Islet of Langerhans (tissue), 1 donor: ENCODE measurements at regions not wholly inside any gene's neighbourhood (a gene's known extent, or its start where the extent isn't known, plus 50 kb on each side); places are given as distances from the start of the nearest gene placed in this dataset.
"Not testable (repeated sequence)": the region's sequence is repeated elsewhere in the genome, so short reads cannot be mapped to it uniquely, and the experiment has no call there.

Experiments used
- FAIRE-seq: peaks from one replicate; lab custom pipeline; 2011; peaks lifted over from hg19 to GRCh38; lab: Jason Lieb, UNC

DNA sequence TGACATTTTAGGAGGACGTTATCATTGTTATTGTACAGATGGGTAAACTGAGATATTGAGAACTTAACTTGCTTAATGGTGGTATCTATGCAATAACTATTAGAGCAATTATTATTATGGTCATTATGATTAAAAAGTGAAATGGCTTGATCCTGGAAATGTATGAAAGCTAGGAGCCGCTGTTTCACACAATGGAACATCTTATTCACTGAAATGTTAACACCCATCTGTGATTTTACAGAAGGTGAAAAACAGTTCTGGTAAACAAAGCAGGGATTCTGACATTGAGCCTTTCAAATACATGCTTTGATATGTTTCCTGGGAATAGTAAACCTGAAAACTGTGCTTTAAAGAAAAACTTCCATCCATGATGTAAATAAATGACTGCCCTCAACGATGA, 261.4 kb downstream of the BTG1 start:
- FAIRE-seq: no peak

DNA sequence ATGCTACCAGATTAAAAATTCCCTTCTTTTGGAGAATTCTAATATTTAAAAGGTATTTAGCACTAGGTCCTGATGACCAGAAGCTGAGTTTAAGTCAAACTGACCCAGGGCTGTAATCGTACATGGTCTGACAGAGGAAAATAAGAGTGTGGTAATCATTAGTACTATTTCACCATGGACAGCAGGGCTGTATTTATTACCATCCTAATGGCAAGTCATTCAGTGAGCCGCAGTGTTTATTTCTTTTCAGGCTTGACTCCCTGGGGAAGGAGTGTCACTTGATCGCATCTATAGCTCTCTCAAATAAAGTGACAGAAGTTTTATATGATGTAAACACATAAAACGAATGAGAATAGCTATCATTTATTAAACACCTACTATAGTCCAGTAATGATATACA, 261.8 kb downstream of the BTG1 start:
- FAIRE-seq: no peak

DNA sequence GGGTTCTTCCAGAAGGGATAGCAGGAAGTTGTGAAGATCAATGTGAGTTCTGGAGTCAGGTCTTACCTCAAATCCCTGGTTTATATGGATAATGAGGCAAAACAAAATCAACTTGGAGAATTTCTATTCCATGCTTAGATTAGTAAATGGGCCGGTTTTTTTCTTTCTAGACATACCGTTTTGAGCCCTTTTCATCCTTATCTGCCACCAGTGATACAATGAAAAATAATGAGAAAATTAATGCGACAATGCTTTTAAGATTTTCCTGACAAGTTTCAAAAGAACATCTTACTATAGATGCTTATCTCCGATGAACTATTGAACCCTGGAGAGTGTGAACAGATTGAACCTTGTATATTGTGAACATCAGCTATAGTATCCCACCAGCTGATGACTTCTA, 262.7 kb downstream of the BTG1 start:
- FAIRE-seq: no peak

DNA sequence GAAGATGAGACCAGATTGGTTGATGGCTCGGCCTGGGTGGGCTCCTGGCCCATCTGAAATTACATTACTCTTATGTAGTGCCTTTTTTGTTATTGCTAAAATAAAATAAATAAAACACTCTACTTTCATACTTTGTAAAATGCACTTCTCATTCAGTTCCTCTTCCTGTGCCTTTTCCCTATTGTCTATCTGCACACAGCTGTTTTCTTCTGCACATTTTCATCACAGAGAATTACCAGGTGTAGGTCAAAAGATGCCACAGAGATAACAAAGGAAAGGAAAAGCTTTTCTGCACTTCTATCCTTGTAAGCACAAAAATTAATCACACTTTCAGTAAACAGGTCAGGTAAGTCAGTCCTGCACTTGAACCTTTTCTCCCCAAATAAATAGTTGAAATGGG, 265.1 kb downstream of the BTG1 start:
- no peak for FAIRE-seq

DNA sequence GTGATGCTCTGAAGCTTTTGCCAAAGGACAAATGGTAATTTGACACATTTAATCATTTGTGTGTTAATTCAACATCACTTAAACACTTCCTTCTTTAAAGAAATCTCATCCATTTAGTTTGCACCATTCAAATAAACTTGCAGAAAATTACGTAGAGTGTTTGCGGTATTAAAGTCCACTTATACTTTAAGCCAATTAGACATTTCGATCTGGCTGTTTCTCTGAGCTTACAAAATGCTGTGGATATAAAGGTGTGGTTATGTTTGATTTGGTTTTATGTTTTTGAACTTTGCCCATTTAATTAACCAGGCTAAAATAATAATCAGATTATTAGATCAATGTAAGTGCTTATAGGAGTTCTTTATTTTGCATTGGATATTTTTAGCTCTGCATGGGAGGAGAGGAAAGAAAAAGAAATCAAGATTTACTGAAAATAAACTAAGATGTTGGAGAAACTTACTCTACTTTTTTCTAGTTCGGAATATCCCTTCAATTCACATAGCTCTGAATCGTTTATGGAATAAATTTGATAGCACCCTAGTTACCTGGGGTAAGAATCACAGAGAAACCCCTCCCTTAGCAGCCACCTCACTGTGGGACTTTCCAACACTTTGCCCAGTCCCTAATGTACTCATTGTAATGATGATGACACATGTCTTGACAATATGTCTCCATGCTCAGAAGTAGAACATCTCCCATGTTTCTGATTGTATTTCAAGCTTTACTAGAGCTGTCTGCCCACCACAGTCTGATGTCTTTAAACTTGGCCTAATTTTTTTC, 268.0 kb downstream of the BTG1 start:
- FAIRE-seq: peak; percentile 88

DNA sequence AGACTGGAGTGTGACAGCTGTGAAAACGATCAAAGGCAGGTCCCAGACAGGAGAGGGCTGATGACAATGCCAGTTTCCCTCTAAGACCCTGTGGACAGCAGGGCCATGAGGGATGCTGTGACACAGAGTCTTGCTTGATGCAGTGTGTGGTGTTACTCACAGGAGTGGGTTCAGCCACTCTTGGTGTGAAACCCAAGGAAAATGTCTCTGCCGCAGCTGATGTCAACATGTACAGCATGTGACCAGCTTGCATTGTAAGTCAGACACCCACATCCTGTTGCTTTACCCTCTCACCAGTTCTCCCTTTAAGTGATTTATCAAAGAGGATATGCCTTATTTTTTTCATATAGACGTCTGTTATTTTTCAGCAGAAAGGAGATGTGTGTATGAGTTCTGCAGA, 268.6 kb downstream of the BTG1 start:
- no peak for FAIRE-seq

DNA sequence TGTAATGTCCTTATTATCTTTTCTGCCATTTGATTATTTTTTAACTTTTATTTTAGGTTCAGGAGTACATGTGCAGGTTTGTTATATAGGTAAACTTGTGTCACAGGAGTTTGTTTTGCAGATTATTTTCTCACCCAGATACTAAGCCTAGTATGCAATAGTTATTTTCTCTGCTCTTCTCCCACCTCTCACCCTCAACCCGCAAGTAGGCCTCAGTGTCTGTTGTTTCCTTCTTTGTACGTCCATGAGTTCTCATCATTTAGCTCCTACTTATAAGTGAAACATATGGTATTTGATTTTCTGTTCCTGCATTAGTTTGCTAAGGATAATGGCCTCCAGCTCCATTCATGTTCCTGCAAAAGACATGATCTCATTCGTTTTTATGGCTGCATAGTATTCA, 270.0 kb downstream of the BTG1 start:
- not testable (repeated sequence) for FAIRE-seq

DNA sequence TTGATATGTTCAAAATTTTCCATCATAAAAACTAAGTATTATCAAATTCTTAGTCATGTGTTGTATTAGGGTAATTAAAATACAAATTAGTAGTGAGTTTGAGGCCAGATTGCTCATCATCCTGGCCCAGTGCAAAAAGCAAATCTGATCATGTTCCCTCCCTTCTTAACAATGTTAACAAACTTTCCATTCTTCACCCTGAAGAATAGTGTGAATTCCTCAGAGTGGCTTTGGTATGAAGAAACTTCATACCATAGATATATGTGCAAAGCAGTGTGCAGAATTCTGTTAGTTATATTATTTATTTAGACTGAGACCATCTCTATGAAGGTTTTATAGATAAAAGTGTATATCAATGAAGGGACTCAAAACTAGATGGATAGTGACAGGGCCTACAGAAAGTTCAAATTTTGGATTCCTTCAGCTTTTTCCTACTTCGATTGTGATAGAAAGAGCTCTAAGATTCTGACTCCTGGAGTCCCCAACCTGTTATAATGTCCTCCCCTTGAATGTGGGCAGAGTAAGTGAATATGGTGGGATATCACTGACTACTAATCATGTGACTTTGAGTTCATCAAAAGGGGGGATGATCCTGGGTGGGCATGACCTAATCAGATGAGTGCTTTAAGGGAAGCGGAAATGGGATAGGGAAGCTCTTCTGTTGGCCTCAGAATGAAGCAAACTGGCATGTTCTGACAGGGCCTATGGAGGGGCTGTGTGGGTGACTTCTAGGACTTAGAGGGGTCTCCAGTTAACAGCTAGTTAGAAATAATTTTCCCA, 271.4 kb downstream of the BTG1 start:
- no peak for FAIRE-seq

DNA sequence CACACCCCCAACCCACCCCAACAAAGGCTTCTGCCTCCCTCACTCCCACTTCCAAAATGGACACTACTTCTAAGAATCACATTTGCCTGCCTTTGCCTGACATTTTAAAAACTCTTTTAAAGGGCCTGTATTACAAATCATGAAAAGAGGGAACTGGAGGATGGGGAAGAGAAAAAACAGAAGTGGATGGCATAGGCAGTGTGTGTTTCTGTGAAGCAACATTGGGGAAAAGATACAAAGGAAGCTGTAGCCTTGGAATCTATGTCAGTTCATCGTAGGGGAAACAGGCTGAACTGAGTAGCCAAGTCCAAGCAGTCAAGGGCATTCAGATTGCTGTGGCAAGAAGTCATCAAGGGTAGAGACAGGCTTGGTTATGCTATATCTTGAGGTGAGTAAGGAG, 273.9 kb downstream of the BTG1 start:
- FAIRE-seq: no peak

DNA sequence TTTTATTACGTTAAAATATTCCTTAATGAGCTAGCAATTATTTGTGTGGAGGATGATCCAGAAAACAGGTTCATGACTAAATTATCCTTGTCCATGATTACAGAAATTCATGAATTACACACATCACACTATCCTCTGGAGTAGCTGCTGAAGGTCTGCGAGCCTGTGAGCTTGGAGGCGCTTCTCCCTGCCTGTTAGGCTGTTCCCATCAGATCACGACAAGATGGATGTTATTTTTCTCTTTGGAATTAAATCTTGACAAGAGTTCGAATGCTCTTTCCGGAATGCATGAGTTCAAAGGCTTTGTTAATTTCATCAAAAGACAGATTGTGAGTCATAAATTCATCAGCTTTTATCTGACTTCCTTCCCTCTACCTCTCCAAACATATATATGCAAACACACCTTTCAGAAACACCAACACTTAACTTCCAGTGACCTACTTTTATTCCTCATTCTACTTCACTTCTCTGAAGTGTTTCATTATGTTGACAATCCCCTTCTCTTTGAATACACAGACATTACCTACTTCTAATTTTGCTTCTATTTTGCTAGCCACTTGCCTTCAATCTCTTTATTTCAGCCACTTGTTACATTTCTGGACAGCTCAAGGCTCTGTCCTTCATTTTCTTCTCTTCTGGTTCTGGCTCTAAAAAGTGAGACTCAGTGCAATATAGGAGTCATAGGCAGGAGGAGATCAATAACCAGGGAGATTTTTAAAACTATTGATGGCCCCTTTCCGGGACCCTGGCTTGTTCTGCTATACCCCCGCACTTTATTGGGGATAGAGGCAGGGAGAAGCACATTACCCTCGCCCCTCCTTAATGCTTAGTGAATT, 274.6 kb downstream of the BTG1 start:
- no peak for FAIRE-seq

DNA sequence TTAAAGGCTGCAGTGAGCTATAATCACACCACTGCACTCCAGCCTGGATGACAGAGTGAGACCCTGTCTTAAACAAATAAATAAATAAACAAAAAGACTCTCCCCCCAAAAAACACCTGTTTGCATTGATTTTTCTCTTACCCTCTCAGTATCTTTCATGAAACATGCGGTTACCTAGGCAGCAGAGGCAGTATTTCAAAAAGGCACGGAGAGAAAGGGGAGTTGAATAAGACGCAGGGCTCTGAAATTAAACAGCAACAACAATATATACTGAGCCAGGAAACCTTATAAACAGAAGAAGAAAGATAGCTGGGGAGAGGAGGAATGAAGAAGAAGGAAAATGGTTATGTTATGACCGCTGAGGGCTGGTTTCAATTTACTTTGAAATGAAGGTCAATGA, 277.6 kb downstream of the BTG1 start:
- FAIRE-seq: no peak

DNA sequence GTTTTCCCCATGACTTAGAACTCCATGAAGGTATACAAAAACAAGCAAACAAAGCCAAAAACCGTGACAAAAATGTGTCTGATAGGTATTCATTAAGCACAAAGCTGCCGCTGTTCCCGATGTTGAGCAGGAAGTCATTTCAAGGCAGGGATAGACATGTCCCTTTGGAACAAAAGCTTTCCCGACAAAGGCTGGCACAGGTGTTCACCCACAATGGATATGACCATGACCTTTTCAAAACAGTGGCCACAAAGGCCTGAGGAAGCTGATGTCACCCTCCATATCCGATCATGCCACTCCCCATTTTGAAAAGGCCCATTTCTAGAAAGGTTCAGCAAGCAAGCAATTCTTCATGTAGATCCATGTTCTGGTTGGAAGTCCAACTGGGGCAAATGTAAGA, 279.1 kb downstream of the BTG1 start:
- no peak for FAIRE-seq

DNA sequence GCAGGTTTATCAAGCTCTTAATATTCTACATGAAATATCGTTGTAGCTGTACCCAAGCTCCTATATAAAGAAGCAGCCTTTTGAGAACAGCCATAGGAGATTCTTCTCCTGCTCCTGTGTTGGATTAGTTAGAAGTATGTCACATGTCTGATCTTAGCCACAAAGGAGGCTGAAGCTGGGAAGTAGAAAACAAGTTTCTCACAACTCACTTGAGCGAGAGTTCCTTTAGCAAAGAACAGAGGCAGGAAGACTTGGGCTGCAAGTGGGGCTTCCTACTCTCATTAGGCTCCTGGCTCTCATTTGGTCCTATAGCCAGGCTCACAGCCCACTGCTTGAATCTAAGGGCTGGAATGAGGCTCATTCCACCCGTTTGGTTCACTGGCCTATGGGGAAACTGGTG, 281.9 kb downstream of the BTG1 start:
- no peak for FAIRE-seq

DNA sequence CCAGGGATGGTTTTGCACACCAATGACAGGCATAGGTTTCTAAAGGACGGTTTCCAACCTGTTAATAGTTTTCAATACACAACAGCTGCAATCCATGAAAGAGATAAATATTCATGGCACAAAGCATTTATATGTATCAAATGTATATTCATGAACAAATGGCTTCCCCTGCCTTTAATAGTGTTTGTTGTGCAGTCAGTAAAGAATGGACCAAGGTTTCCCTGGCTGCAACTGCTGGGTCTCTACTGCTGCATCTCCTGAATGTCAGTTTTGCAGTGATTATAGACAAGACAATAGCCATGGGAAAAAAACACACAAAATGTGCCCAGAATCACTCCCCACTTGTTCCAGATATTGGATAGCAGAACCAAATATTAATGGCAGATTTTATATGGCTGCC, 284.1 kb downstream of the BTG1 start:
- FAIRE-seq: no peak

DNA sequence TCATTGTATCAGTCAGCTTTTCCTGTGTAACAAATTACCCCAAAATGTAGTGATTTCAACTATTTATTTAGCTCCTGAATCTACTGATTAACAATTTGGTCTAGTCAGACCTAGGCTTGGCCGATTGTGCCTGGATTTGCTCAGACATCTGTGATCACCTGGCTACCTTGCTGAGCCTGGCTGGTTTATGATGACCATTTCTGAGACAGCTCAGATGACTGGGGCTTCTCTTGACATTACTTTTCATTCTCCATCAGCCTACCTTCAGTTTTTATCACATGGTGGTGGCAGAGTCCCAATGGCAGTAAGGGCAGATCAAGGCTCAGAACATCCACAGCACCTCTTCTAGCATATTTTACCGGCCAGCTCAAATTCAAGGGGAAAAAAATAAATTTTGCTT, 286.3 kb downstream of the BTG1 start:
- no peak for FAIRE-seq

DNA sequence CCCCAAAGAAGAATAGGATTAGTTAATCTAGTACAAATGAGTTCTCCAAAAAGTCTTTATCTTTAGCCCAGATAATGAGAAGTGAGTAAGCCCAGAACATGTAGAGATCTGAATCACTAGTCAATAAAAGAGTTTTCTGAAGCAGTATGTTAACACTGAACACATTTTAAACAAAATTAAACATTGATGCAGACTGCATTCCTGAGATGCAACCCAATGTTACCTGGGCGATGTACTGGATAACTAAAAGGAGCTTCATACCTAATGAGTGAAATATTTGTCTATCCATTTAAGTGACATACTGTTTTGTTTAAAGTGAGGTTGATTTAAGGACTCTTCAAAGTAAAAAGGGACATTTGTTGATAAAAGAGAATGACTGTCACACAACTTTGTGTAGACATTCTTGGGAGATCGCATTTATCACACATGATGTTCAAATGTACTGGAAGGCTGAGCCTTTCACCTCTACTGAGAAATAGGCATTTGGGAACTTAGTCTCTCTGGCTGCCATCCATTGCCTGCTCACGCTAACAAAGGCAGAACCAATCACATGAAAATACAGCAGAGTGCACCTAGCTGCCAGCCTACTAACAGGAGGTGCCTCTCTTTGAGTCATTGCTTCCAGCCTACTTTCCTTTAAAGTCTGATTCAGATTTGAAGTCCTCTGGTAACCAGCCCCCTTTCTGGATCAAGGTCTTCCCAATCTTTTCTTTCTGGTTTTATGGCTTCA, 287.7 kb downstream of the BTG1 start:
- FAIRE-seq: no peak

DNA sequence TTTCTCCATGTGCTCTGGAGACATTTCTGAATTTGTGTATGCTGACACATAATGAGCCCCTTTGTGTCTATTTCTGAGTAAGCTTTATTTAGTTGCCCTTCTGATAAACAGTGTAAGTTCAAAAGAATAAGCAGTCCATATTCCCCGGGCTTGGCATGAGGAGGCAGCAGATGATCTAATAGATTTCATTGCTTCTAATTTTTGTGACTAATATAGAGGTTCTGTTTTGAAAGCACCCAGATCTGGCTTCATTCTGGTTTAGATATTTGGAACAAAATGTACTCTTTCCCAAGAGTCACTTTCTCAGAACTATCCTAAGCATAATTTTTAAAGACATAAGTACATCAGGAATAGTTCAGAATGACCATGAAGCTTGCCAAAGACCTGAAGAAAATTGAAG, 290.9 kb downstream of the BTG1 start:
- FAIRE-seq: no peak

DNA sequence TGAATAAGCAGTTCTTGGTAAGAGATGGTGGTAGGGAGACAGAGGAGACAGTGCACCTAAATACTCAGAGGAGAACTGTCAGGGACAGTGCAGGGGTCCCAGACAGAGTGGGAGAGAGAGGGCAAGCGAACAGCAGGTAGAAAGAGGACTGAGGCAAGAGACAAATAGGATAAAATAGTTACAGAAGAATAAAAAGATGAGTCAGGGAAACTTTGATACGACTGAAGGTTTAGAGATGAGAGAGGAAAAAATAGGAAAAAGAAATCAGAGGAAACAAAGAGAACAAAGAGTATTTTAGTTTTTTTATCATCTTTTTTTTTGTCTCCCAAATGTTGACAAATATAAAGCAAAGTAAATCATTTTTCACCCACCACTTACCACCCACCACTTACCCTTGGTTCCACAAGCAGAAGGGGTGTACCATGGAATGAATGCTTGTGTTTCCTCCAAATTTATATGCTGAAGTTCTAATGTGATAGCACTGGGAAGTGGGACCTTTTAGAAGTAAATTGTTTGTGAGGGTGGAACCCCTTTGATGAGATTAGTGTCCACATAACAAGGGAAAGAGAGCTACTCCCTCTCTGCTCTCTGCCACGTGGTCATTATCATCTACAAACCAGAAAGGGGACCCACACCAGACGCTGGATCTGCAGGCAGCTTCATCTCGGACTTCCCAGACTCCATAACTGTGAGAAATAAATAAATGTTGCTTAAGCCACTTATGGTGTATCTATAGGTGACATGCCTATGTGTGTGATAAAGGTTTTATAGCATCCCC, 292.1 kb downstream of the BTG1 start:
- no peak for FAIRE-seq

DNA sequence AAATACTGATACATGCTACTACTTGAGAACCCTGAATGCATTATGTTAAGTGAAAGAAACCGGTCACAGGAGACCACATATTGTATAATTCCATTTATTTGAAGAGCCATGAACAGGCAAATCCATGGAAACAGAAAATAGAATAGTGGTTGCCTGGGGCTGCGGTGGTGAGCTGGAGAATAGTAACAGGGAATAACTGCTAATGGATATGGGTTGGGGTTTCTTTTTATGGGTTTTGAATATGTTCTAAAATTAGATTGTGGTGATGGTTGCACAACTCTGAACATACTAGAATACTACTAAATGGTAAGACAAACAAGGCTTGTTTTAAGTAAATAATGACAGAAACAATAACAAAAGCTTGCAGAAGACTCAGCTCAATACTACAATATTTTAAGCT, 293.0 kb downstream of the BTG1 start:
- peak; percentile 77 for FAIRE-seq

DNA sequence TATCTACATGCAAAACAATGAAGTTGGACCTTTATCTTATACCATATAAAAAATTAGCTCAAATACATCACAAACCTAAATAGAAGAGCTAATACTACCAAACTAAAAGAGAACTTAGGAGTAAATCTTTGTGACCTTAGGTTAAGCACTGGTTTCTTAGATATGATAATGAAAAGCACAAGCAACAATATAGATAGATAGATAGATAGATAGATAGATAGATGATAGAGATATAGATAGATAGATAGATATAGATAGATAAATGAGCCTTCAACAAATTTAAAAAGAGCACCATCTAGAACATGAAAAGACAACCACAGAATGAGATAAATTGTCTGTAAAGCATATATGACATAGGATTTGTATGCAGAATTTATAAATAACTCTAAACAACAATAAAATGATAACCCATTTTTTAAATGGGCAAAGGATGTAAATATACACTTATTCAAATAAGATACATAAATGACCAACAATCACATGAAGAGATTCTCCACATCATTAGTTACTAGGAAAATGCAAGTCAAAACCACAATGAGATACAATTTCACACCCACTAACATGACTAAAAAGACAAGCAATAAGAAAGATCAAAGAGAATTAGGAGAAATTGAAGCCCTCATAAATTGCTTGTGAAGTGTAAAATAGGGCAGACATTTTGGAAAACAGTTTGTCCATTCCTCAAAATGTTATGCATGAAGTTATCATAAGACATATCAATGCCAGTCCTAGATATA, 293.7 kb downstream of the BTG1 start:
- FAIRE-seq: peak; percentile 13
